GM21526 (cell line): ENCODE measurements at regions not wholly inside any gene's neighbourhood (a gene's known extent, or its start where the extent isn't known, plus 50 kb on each side); places are given as distances from the start of the nearest gene placed in this dataset.

ENCODE experiments used
- ATAC-seq: cut with Tn5 transposase; IDR thresholded peaks from one replicate; pipeline ENCODE4 v1.9.1; 2021; ENCODE audit warnings: moderate library complexity; ENCODE audit not compliant: unreplicated experiment, low FRiP score

GRCh38 chr2:228669690-228670089, 488.2 kb upstream of the SPHKAP start:
- ATAC-seq = no peak

GRCh38 chr2:228665232-228665631, 483.7 kb upstream of the SPHKAP start:
- ATAC-seq = no peak

GRCh38 chr2:228658998-228659397, 477.5 kb upstream of the SPHKAP start:
- no peak for ATAC-seq

GRCh38 chr2:228657807-228658402, 476.4 kb upstream of the SPHKAP start:
- ATAC-seq = no peak

GRCh38 chr2:228655331-228655730, 473.8 kb upstream of the SPHKAP start:
- ATAC-seq = no peak

GRCh38 chr2:228654707-228655106, 473.2 kb upstream of the SPHKAP start:
- ATAC-seq = no peak

- no peak for ATAC-seq
Measured at GRCh38 chr2:228653884-228654283, 472.4 kb upstream of the SPHKAP start.

- ATAC-seq = no peak
Measured at GRCh38 chr2:228652366-228652765, 470.9 kb upstream of the SPHKAP start.

- ATAC-seq = no peak
Measured at GRCh38 chr2:228649876-228650275, 468.4 kb upstream of the SPHKAP start.

GRCh38 chr2:228649447-228649846, 468.0 kb upstream of the SPHKAP start:
- ATAC-seq = no peak

GRCh38 chr2:228648541-228648940, 467.1 kb upstream of the SPHKAP start:
- ATAC-seq = no peak

GRCh38 chr2:228646061-228646460, 464.6 kb upstream of the SPHKAP start:
- no peak for ATAC-seq

GRCh38 chr2:228644199-228644598, 462.7 kb upstream of the SPHKAP start:
- ATAC-seq = no peak

GRCh38 chr2:228642861-228643260, 461.4 kb upstream of the SPHKAP start:
- no peak for ATAC-seq

GRCh38 chr2:228630786-228631185, 449.3 kb upstream of the SPHKAP start:
- ATAC-seq = no peak

- ATAC-seq = no peak
Measured at GRCh38 chr2:228629251-228629650, 447.8 kb upstream of the SPHKAP start.

GRCh38 chr2:228628682-228629081, 447.2 kb upstream of the SPHKAP start:
- no peak for ATAC-seq

GRCh38 chr2:228627510-228627909, 446.0 kb upstream of the SPHKAP start:
- ATAC-seq = no peak

- no peak for ATAC-seq
Measured at GRCh38 chr2:228625481-228625880, 444.0 kb upstream of the SPHKAP start.

- no peak for ATAC-seq
Measured at GRCh38 chr2:228624733-228625132, 443.2 kb upstream of the SPHKAP start.

GRCh38 chr2:228615496-228615895, 434.0 kb upstream of the SPHKAP start:
- no peak for ATAC-seq

GRCh38 chr2:228614741-228615140, 433.3 kb upstream of the SPHKAP start:
- no peak for ATAC-seq
